BJ (cell line): ENCODE measurements at regions not wholly inside any gene's neighbourhood (a gene's known extent, or its start where the extent isn't known, plus 50 kb on each side); places are given as distances from the start of the nearest gene placed in this dataset.

Experiments used
- CTCF ChIA-PET: fragments of 350-600 bp; formaldehyde crosslinking; extraction: SDS; loops from one replicate; lab custom pipeline; 2021; ENCODE audit warnings: antibody characterized with exemption, inconsistent platforms; lab: Yijun Ruan, JAX
- POLR2A ChIA-PET: fragments of 300-600 bp; sonication (Branson Sonifier 250); formaldehyde crosslinking; extraction: SDS; loops from one replicate; lab custom pipeline; 2021; ENCODE audit warnings: antibody characterized with exemption; lab: Charles Lee
- DNase-seq: peaks from one replicate; pipeline ENCODE4 v3.0.0-alpha.2; 2011; ENCODE audit warnings: low read depth
- H3K27me3 ChIP-seq: 2 replicates; pipeline ENCODE4 v1.6.0; 2011; ENCODE audit warnings: low read length; ENCODE audit not compliant: control insufficient read depth, insufficient read depth
- H3K36me3 ChIP-seq: 2 replicates; pipeline ENCODE4 v1.5.1; 2011; ENCODE audit warnings: low read length; ENCODE audit not compliant: control insufficient read depth, insufficient read depth
- H3K4me3 ChIP-seq: 2 replicates; pipeline ENCODE4 v1.5.1; 2011; ENCODE audit warnings: low read depth, mild to moderate bottlenecking, control low read depth, low read length
- CTCF ChIP-seq: IDR thresholded peaks from 2 replicates; pipeline ENCODE4 v1.5.1; 2011; ENCODE audit warnings: low read depth, mild to moderate bottlenecking, control low read depth, inconsistent platforms, low read length, moderate library complexity; ENCODE audit not compliant: insufficient read depth

GRCh38 chr3:117611211-117611610 is 901.6 kb downstream of the TUSC7 start:
- no peak for TF ChIP-seq CTCF
- Histone ChIP-seq H3K36me3 (no peaks in the 10 kb centered on the region), H3K4me3 (no peak overlapping the region), H3K27me3 (no peaks in the 10 kb centered on the region)
- CTCF ChIA-PET = interaction anchor here (1.1 kb wide), 1 partner anchor 593 kb away, joined by 3 read pairs; no protein-coding TSS in a partner anchor
- POLR2A ChIA-PET = no interaction called here
- no peak for DNase-seq

GRCh38 chr3:117616227-117616626 is 906.6 kb downstream of the TUSC7 start:
- CTCF ChIA-PET = interaction anchor here (0.6 to 1.2 kb wide), 6 partner anchors 101 to 824 kb away, joined by 3 to 7 read pairs (median 3); no protein-coding TSS in a partner anchor
- DNase-seq = no peak
- no peak overlapping the region for H3K4me3 ChIP-seq
- no peaks in the 10 kb centered on the region for H3K36me3 ChIP-seq
- POLR2A ChIA-PET = interaction anchor here (0.7 kb wide), 1 partner anchor 10 kb away, joined by 3 read pairs; no protein-coding TSS in a partner anchor
- no peaks in the 10 kb centered on the region for H3K27me3 ChIP-seq
- TF ChIP-seq CTCF = no peak

- ChIA-PET POLR2A (interaction anchor here (0.6 kb wide), 1 partner anchor 651 kb away, joined by 3 read pairs; no protein-coding TSS in a partner anchor), CTCF (no interaction called here)
- DNase-seq = no peak
- H3K27me3 ChIP-seq = no peaks in the 10 kb centered on the region
- no peak overlapping the region for H3K4me3 ChIP-seq
- H3K36me3 ChIP-seq = no peaks in the 10 kb centered on the region
- no peak for TF ChIP-seq CTCF
Measured at GRCh38 chr3:117617906-117618305, 908.3 kb downstream of the TUSC7 start.

GRCh38 chr3:117618462-117618861 is 908.9 kb downstream of the TUSC7 start:
- H3K27me3 ChIP-seq = no peaks in the 10 kb centered on the region
- POLR2A ChIA-PET = no interaction called here
- no peaks in the 10 kb centered on the region for H3K36me3 ChIP-seq
- H3K4me3 ChIP-seq = no peak overlapping the region
- CTCF ChIA-PET = no interaction called here
- TF ChIP-seq CTCF = no peak
- no peak for DNase-seq

- no peak for DNase-seq
- CTCF ChIA-PET = no interaction called here
- POLR2A ChIA-PET = no interaction called here
- Histone ChIP-seq H3K36me3 (no peaks in the 10 kb centered on the region), H3K27me3 (no peaks in the 10 kb centered on the region), H3K4me3 (no peak overlapping the region)
- TF ChIP-seq CTCF = no peak
Measured at GRCh38 chr3:117619805-117620204, 910.2 kb downstream of the TUSC7 start.
